Prostate gland (tissue), 2 donors: ENCODE measurements at regions not wholly inside any gene's neighbourhood (a gene's known extent, or its start where the extent isn't known, plus 50 kb on each side); places are given as distances from the start of the nearest gene placed in this dataset.

Experiments
- POLR2A ChIP-seq: fragments of 450-650 bp; IDR thresholded peaks from one replicate; pipeline ENCODE4 v1.6.1; 2016; ENCODE audit warnings: antibody characterized with exemption, mild to moderate bottlenecking
- POLR2AphosphoS5 ChIP-seq: sonication (generic); formaldehyde crosslinking; IDR thresholded peaks from one replicate; pipeline ENCODE4 v1.6.1; 2017; ENCODE audit warnings: antibody characterized with exemption
- TF ChIP-seq, protein P1 (sequence below), 4 experiments: fragments of 200-600 bp in 2 of 4; fragments of 450-650 bp in 2 of 4; sonication (generic) in 2 of 4; IDR thresholded peaks; 1 replicate in 3 of 4; 2 replicates in 1 of 4; pipeline ENCODE4 v1.5.1; 2016 to 2019; ENCODE audit warnings: antibody characterized with exemption in 4 of 4, mild to moderate bottlenecking in 2 of 4, moderate library complexity in 2 of 4

DNA sequence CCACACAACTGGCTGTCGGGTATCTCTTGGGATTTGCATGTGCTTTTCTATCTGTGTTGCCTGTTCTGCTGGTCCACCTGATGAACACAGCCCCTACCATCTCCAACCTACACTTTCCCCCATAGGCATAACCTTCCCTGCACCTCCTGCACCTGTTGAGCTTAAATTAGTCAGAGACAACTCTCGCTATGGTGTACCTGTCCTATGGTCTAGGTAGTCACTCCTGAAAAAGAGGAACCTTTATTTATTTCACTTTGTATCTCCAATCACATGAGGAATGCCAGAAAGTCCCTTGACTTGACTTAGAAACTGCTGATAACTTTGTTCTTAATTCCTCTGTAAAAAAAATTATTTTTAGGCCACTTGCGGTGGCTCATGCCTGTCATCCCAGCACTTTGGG, 338.1 kb downstream of the DHRSX start:
- TF ChIP-seq, protein P1, sequence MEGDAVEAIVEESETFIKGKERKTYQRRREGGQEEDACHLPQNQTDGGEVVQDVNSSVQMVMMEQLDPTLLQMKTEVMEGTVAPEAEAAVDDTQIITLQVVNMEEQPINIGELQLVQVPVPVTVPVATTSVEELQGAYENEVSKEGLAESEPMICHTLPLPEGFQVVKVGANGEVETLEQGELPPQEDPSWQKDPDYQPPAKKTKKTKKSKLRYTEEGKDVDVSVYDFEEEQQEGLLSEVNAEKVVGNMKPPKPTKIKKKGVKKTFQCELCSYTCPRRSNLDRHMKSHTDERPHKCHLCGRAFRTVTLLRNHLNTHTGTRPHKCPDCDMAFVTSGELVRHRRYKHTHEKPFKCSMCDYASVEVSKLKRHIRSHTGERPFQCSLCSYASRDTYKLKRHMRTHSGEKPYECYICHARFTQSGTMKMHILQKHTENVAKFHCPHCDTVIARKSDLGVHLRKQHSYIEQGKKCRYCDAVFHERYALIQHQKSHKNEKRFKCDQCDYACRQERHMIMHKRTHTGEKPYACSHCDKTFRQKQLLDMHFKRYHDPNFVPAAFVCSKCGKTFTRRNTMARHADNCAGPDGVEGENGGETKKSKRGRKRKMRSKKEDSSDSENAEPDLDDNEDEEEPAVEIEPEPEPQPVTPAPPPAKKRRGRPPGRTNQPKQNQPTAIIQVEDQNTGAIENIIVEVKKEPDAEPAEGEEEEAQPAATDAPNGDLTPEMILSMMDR (IDR thresholded peaks at IDR 0.05) = no peak
- TF ChIP-seq POLR2A = no peak
- no peak for TF ChIP-seq POLR2AphosphoS5
